Hepatocyte (in vitro differentiated cells): ENCODE measurements at regions not wholly inside any gene's neighbourhood (a gene's known extent, or its start where the extent isn't known, plus 50 kb on each side); places are given as distances from the start of the nearest gene placed in this dataset.

Experiments used
- DNase-seq: peaks from one replicate; pipeline ENCODE4 v3.0.0-alpha.2; 2016; ENCODE audit warnings: low spot score
- H2AFZ ChIP-seq: fragments of 200-600 bp; sonication (generic); 2 replicates; pipeline ENCODE4 v1.6.0; 2016; ENCODE audit warnings: antibody characterized with exemption, mild to moderate bottlenecking
- H3K27ac ChIP-seq: fragments of 200-600 bp; sonication (generic); 2 replicates; pipeline ENCODE4 v1.5.1; 2016; ENCODE audit warnings: mild to moderate bottlenecking
- H3K27me3 ChIP-seq: fragments of 200-600 bp; sonication (generic); 2 replicates; pipeline ENCODE4 v1.6.1; 2016
- H3K36me3 ChIP-seq: fragments of 200-600 bp; sonication (generic); replicated peaks from 2 replicates; pipeline ENCODE4 v1.5.1; 2016; ENCODE audit warnings: low read depth; ENCODE audit not compliant: insufficient read depth
- H3K4me1 ChIP-seq: fragments of 200-600 bp; sonication (generic); 2 replicates; pipeline ENCODE4 v1.5.1; 2016; ENCODE audit warnings: mild to moderate bottlenecking, moderate library complexity; ENCODE audit not compliant: insufficient read depth
- H3K4me2 ChIP-seq: fragments of 200-600 bp; sonication (generic); 2 replicates; pipeline ENCODE4 v1.6.0; 2016
- H3K4me3 ChIP-seq: fragments of 200-600 bp; sonication (generic); 2 replicates; pipeline ENCODE4 v1.5.1; 2016; ENCODE audit warnings: mild to moderate bottlenecking
- H3K79me2 ChIP-seq: fragments of 200-600 bp; sonication (generic); 2 replicates; pipeline ENCODE4 v1.6.0; 2017; ENCODE audit warnings: mild to moderate bottlenecking
- H3K9me2 ChIP-seq: fragments of 200-600 bp; sonication (generic); replicated peaks from 2 replicates; pipeline ENCODE4 v1.6.0; 2017; ENCODE audit warnings: mild to moderate bottlenecking; ENCODE audit not compliant: insufficient read depth
- H3K9me3 ChIP-seq: fragments of 200-600 bp; sonication (generic); 2 replicates; pipeline ENCODE4 v1.5.1; 2016; ENCODE audit warnings: low read depth, mild to moderate bottlenecking
- H4K20me1 ChIP-seq: fragments of 200-600 bp; sonication (generic); 2 replicates; pipeline ENCODE4 v1.6.0; 2016; ENCODE audit warnings: mild to moderate bottlenecking; ENCODE audit not compliant: insufficient read depth, poor library complexity, severe bottlenecking
- CTCF ChIP-seq: fragments of 200-600 bp; sonication (generic); IDR thresholded peaks from 2 replicates; pipeline ENCODE4 v1.5.1; 2016; ENCODE audit warnings: antibody characterized with exemption, mild to moderate bottlenecking; ENCODE audit not compliant: poor library complexity
- EZH2 ChIP-seq: fragments of 200-600 bp; sonication (generic); IDR thresholded peaks from 2 replicates; pipeline ENCODE4 v1.6.1; 2016; ENCODE audit warnings: antibody characterized with exemption, mild to moderate bottlenecking, borderline replicate concordance
- EZH2phosphoT487 ChIP-seq: fragments of 200-600 bp; sonication (generic); IDR thresholded peaks from one replicate; pipeline ENCODE4 v1.6.1; 2018; ENCODE audit warnings: antibody characterized with exemption, mild to moderate bottlenecking, low read depth, moderate library complexity; ENCODE audit not compliant: unreplicated experiment, severe bottlenecking
- WGBS: methylation state at CpG from one replicate; pipeline ENCODE4 v1.1.6; 2016; ENCODE audit warnings: low lambda C conversion rate; ENCODE audit errors: missing lambda C conversion rate; 5-methylcytosine and 5-hydroxymethylcytosine counted together

- Histone ChIP-seq H3K4me2 (no peak overlapping the region), H3K27me3 (no peaks in the 10 kb centered on the region), H3K9me3 (no peaks in the 10 kb centered on the region), H3K4me3 (no peak overlapping the region), H3K27ac (no peak overlapping the region), H3K36me3 (no peaks in the 10 kb centered on the region), H2AFZ (peak overlapping the region; percentile 14), H3K79me2 (no peaks in the 10 kb centered on the region), H3K9me2 (no peaks in the 10 kb centered on the region), H3K4me1 (no peaks in the 10 kb centered on the region), H4K20me1 (no peaks in the 10 kb centered on the region)
- 91% methylated on average over 2 of the region's 2 CpGs for WGBS
- no peak for DNase-seq
- no peak for TF ChIP-seq EZH2phosphoT487
- no peak for TF ChIP-seq EZH2
- TF ChIP-seq CTCF = no peak
These were observed 298.1 kb downstream of the ANKRD50 start for GRCh38 chr4:124414276-124415040.

DNA sequence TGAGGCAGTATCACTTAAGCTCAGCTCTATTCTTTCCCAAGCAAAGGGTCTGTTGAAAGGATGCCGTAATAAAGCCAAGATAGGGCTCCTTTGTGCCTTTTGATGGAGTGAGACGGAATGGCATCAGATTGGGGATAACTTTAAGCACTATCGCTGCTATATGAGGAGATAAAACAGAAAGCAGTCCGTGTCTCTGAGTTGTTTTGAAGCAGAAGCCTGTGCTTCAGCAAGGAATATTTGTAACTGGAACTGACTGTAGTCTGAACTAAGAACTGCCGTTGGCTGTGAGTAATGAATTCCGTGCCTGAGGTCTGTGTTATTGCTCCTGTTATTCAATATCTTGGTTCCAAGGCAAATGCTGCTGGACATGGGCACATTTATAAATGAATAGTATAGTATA lies 297.4 kb downstream of the ANKRD50 start:
- Histone ChIP-seq H3K9me2 (no peaks in the 10 kb centered on the region), H3K79me2 (no peaks in the 10 kb centered on the region), H3K27ac (no peak overlapping the region), H3K4me2 (peak overlapping the region; percentile 53), H3K27me3 (no peaks in the 10 kb centered on the region), H3K9me3 (no peaks in the 10 kb centered on the region), H4K20me1 (no peaks in the 10 kb centered on the region), H3K36me3 (no peaks in the 10 kb centered on the region), H3K4me1 (no peaks in the 10 kb centered on the region), H2AFZ (peak overlapping the region; percentile 14), H3K4me3 (no peak overlapping the region)
- TF ChIP-seq CTCF = no peak
- no peak for TF ChIP-seq EZH2
- no peak for TF ChIP-seq EZH2phosphoT487
- 63% methylated on average over 6 of the region's 6 CpGs for WGBS
- DNase-seq = no peak

DNA sequence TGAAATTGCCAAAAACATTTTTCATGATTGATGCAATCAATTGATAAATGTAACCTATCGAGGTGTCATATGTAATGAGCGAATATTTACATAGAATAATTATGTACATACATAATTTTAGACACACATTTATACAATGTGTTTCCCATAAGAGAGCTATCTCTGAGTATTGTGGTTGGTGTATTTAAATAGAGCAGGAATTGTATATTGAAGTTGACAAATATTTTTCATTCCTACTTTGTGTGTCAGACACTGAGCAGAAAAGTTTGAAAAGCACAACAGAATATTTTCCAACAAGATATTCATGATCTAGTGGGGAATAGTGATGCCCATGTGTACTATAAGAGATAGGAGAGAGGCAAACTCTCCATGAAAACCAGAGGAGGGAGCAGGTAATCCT lies 295.2 kb downstream of the ANKRD50 start:
- no peaks in the 10 kb centered on the region for H3K36me3 ChIP-seq
- no peaks in the 10 kb centered on the region for H4K20me1 ChIP-seq
- TF ChIP-seq EZH2 (no peak), EZH2phosphoT487 (no peak), CTCF (no peak)
- H3K4me3 ChIP-seq = no peak overlapping the region
- no peak overlapping the region for H3K4me2 ChIP-seq
- H3K9me3 ChIP-seq = no peaks in the 10 kb centered on the region
- no peak for DNase-seq
- H3K27me3 ChIP-seq = no peaks in the 10 kb centered on the region
- H2AFZ ChIP-seq = no peak overlapping the region
- no peak overlapping the region for H3K27ac ChIP-seq
- H3K9me2 ChIP-seq = no peaks in the 10 kb centered on the region
- WGBS = 97% methylated on average over 2 of the region's 2 CpGs
- H3K4me1 ChIP-seq = no peaks in the 10 kb centered on the region
- H3K79me2 ChIP-seq = no peaks in the 10 kb centered on the region
